ENCODE measurements at regions not wholly inside any gene's neighbourhood (a gene's known extent, or its start where the extent isn't known, plus 50 kb on each side); places are given as distances from the start of the nearest gene placed in this dataset.

DNA sequence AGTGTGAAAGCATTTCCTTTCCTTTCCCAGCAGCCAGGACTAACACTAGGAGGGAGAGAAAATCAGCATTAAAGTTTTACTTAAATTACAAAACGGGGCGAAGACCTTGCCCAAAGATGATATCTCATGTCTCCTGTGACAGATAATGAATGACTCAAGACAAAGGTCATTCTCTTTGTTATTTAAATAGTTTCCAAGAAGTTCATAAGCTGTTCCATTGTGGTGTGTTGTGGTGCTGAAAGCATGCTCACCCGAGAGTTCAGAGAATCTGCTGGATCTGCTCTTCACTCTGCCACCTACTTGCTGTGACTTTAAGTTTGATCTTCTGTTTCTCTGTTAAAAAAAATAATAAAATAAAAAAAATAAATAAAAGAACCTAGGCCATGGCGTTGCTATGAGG lies 265.9 kb upstream of the NR4A3 start:
- DNase-seq: peak; percentile 3

DNA sequence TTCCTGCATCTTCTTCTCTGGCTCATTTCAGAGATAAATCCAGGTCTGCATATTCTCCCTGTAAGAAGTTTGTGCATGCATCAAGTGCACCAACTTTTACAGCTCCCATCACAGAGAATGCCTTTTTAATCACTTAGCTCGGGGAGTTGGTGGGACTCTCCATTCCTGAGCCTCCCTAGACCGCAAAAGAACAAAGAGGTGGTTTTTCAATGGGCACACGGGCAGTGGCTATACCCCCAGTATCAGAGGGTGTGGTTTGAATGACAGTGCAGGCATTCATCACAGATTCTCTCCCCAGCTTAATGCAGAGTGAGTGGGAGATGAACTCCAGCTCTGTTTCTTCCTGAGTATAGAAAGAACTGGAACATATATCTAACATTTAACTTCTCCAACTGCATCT lies 264.7 kb upstream of the NR4A3 start:
- no peak for DNase-seq

DNA sequence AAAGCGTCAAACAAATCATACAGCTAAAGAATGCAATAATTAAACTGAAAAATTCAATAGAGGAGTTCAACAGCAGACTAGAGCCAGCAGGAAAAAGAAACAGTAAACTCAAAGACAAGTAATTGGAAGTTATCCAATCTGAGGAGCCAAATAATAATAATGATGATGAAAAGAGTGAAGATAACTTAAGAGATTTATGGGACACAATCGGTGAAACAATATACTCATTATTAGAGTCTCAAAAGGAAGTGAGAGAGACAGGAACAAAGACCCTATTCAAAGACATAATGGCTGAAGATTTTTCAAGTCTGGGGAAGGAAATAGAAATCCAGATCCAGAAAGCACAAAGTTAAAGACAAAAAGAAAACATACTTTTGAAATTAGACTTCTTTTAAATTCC lies 263.9 kb upstream of the NR4A3 start:
- DNase-seq: no peak

DNA sequence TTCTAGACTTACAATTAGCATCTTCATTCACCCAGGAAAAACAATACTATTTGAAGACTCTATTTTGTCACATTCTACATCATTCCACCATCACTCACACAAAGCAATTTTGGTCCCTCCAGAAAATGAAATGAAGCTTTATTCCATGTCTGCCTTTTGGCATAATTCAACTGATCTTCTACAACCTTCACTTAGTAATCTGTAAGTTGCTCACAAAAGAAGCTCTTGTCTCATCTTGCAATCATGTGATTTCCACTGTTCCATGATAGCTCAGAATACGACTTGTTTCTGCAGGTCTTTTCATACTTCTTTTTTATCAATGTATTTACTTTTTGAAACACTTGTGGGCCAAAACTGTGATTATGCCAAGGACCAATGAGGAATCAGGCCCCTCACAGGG lies 261.9 kb upstream of the NR4A3 start:
- no peak for DNase-seq

DNA sequence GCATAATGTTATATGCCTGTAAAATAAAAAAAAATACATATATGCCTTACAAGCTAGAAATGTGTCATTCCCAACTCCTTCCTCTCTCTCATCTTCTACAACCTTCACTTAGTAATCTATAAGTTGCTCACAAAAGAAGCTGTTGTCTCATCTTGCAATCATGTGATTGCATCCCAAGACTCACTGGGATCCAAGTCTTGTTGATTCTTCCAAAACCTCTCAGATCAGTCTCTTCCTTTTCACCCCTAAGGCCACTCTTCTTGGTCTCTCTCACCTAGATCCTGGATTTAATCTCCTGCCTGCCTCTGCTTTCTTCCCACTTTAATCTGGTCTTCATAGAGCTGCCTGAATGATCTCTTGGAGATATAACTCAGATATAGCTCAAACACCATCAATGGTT lies 261.1 kb upstream of the NR4A3 start:
- no peak for DNase-seq

DNA sequence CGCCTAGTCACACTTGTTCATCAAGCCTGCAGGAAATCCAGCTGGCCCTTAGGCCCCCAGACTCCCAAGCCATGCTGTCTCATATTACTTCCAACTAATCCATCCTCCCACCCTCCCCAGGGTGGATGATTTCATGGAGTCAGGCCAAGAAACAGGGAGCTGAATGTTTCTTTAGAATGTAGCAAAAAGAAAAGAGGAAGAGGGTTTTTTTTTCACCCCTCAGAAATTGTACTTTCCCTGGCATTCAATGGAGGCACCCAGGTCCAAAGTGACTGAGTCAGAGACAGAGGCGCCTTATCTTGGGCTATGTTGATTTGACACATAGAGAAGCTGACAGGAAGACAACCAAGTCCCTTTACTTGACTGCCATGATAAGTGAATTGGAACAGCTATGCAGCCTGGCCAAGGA lies 260.2 kb upstream of the NR4A3 start:
- DNase-seq: no peak

DNA sequence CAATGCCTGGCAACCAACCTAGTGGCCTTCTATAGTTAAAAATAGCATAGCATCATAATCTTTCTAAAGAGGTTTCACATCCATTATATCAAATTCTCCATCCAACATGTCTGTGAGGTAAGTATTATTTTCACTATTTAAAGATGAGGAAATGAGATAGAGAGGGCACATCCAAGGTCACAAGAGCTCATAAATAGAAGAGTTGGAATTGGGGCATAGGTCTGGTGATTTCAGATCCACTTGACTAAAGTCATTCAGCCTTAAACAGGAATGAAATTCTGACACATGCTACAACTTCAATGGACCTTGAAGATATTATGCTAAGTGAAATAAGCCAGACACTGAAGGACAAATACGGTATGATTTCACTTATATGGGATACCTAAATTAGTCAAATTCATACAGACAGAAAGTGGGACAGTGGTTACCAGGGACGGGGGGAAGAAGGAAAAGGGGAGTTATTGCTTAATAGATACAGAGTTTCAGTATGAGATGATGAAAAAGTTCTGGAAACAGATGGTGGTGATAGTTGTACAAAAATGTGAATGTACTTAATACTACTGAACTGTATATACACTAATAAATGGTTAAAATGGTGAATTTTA lies 259.6 kb upstream of the NR4A3 start:
- DNase-seq: no peak

DNA sequence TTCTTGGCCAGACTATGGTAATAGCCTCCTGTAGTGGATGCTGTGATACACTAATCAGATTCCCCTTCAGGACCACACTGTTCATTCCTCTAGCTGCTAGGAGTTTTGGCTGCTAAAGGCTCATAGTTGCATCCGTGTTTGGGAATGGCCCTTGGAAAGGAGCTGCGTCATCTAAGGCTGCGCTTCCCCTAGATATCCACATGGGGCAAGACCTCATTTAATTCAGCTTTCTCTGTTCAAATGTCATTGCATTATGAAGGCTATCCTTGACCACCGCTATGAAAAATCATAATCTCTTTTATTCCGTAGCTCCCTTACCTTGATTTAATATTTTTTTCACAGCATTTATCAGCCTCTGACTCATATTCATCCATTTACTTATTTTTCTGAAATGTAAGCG lies 258.3 kb upstream of the NR4A3 start:
- no peak for DNase-seq

DNA sequence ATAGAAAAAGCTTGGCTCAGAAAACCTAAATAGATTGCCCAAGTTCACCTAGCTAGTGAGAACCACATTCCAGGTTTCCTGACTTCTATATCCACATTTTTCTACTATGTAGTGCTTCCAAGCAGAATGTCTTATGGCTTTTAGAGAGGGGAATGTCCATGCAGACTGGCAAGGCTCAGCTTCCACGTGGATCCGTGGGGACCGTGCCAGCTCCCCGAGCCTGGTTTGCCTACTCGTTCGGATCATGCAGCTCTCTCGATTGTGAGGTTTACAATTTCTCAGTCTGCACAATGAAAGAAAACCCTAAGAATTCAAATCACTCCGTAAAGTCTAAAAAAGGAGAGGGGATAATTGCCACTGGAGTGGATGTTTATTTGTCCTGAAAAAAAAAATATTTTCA lies 256.5 kb upstream of the NR4A3 start:
- no peak for DNase-seq

DNA sequence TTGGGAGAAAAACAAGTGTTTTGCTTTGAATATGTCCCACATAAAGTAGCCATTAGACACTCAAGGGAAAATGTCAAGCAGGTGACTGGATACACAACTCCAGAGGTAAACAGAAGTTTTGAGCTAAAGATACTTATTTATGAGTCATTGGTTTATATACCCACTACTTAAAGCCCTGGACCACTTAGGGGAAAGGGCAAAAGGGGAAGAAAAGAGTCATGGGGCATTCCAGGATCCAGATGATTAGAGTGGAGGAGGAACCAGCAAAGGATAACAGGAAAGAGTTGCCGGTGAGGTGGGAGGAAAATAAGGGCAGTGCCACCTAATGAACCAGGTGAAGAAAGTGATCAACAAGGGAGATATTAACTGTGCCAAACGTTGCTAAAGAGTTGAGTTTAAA lies 254.2 kb upstream of the NR4A3 start:
- DNase-seq: no peak

DNA sequence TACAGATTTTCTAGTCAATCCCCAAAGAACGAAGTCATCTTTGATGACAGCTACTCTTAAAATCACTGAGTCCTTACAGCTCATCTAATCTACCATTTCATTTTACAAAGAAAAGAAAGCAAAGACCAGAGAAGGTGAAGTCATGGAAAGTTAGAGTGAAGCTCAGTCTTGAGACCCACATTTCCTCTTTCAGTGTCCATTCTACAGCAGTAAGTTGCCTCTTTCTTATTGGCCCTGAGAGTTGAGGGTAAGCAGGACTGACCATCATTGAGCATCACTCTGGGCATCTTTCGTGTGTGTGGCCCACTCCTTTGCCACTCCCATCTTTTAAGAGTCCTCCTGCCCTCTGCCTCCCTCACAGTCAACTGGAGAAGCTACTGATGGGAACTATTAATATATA lies 251.8 kb upstream of the NR4A3 start:
- no peak for DNase-seq

DNA sequence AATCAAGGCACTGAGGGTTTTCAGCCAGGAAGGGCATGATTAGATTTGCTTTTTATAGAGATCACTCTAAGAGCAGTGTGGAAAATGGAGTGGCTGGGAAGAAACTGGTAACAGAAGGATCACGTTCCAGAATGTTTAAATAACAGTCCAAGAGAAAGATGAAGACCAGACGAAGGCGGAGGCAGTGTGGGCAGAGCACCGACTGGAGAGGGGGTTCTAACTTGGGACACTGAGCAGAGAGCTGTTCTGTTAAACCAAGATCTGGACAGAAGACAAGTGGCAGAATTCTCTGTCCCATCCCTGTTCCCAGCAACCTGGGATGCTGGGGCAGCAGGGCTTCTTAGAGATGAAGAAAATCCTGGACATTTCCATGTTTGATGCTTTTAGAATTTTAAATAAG lies 249.1 kb upstream of the NR4A3 start:
- DNase-seq: no peak

DNA sequence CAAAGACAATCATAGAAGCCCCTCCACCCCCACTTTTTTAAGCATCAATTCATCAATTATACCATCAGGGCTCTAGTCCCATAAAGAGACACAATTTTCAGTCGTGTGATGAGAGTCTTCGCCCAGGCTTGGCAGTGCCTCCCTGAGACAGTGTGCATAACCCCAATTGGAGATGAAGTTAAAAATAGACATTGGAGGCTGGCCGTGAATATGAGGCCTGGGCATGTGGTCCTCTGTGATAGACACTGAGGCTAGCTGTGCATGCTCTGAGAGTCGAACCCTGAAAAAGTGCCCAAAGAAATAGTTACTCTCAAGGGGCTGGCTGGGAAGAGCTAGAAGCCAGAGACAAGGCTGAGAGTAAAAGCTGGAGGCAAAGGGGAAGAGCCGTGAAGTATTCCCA lies 248.6 kb upstream of the NR4A3 start:
- DNase-seq: no peak

DNA sequence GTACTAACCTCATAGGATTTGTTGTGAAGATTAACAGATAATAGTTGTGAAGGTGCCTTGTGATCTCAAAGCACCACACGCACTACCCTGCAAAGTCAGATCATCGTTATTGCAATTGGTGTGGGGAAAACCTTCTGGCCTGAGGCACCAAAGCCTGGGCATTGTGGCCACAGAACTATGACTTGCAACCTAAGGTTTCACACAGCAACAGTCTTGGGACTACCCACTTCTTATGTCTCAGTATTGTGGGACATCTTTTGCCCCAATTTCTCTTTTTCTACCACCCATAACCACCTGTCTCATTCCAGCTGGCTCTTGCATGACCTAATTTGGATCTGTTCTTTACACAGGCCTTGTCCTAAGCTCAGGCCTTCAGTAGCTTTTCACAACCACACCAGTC lies 247.8 kb upstream of the NR4A3 start:
- no peak for DNase-seq

DNA sequence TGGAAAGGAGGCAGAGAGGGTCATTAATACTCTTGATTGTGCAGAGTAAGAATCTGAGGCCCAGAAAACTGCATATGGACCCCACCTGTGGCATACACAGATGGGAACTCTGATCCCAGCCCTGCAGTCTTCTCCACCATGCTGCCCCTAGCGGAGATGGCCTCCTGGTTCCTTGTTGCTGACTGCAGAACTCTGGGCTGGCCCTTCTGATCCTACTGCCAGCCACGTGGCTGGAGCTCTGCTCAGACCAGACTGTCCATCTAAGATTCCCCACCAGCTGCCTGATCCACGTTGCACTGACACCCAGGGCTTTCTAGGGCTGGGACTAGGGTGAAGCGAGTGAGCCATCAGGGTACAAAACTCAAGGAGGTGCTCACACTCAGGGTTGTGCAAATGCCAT lies 245.7 kb upstream of the NR4A3 start:
- no peak for DNase-seq

DNA sequence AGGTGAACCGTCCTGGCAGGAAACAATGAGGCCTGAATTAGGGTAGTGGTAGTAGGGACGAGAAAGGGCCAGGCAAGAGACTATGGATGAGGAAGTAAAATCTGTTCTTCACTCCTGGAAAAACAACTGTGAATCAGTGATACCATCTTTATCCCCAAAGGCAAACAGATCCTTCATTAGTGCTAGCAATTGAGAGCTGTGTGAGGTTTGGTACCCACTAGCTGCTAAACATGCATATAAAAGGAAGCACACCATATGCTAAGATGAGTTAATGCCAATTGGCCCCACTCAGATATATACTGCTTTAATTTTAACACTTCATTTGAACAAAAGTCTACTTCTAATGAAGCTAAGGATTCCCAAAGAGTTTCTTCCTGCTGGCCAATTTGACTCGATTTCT lies 244.8 kb upstream of the NR4A3 start:
- DNase-seq: no peak

DNA sequence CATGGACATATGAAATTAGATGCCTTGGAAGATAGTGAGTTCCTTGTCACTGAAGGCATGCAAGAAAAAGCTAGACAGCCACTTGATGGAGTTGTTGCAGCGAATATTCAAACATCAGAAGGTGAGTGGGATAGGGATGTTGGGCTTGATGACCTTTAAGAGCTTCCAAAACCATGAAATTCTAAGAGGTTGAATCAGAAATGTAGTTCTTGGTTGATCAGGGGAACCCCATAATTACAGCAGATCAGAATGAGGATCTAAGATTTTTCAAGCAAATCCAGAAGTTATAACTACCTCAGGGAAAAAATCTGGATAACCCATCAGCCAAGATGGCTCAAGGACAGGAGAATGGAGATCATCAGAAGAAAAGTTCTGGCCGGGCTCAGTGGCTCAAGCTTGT lies 244.3 kb upstream of the NR4A3 start:
- DNase-seq: no peak

DNA sequence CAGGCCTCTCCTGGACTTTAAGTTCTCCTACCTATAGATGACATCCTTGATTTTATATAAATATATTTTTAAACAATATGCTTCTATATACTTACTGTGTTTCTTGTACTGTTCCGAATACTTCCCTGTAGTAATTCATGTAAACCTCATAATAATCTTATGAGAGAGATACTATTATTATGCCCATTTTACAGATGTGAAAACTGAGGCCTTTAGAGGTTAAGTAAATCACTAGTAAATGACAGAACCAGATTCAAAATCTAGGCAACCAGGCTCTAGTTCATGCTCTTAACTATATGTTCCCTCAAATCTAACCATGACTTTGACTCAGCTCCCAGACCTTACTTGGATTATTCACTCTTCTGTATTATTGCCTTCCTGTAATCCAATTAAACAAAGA lies 243.0 kb upstream of the NR4A3 start:
- no peak for DNase-seq

DNA sequence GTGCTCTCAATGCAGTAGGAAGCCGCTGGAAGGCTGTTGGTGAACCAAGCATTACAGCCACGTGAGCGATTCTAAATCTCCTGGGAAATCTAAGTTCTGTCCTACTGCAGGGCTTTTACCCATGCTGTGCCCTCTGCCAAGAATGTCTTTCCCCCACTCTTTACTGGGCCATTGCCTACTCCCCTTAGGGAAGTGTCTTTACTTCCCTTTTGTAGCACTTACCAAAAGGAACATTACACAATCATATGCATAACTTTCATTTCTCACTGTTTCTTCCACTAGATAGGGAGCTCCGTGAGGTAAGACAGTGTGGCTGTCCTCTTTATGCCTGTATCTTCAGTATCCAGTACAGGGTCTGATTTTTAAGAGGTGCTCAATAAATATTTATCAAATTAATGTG lies 241.7 kb upstream of the NR4A3 start:
- no peak for DNase-seq

DNA sequence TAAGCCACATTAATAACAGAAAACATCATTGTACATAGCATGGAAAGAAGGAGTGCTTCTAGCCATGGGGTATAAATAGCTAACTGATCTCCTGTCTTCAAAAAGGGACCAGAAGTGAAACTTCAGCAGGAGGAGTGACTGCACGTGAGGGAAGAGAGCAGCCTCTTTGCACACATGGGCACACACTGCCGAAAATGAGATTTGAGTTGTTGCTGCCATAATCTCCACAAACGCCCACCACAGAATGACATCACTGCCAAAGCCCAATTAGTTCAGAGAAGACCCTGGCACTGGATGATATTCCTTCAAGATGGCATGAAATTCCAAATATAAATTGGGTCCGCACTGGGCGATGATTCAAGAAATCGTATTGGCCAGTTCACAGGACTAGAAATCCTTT lies 238.9 kb upstream of the NR4A3 start:
- no peak for DNase-seq

DNA sequence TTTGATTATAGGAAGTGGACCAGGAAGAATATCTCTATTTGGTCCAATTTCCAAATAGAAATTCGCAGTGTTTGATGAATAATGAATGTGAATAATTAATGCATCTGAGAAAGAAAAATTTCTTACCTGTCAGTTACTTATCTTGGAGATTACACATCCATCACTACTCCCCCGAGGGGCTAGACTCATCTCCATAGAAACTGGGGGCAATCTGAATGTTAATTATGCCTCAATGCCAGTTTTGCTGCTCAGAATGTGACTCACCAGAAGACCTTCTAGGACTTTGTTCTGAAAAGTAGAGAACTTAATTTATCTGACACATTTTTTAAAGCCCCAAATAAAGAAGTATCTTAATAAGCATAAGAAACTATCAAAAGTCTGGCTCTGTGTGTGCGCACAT lies 233.4 kb upstream of the NR4A3 start:
- no peak for DNase-seq

DNA sequence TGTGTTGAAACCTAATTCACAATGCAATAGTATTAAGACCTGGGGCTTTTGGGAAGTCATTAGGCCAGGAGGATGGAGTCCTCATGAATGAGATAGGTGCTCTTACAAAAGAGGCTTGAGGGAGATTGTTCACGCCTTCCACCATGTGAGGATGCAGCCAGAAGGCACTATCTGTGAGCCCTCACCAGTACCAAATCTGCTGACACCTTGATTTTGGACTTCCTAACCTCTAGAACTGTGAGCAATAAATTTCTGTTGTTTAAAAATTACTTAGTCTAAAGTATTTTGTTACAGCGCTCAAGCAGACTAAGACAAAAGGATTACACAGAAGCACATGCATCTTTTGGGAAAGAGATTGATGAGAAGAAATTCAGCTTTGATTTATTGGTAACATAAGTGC lies 232.9 kb upstream of the NR4A3 start:
- no peak for DNase-seq

DNA sequence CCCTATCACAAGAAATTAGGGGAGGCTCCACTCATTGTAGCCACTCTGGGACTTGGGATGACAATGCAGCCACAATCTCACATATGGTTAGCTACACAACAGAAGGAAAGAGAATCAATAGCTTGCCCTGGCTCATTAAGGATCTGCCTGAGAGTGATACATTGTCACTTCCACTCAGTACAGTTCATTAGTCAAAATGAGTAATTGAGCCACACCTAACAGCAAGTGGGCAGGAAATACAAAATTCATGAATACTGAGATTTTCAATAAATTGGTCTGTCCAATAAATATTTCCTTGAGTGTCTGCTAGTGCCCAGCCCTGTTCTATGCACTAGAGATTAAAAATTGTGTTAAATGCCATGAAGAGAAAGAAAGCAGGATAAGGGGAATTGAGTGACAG lies 231.3 kb upstream of the NR4A3 start:
- DNase-seq: no peak

DNA sequence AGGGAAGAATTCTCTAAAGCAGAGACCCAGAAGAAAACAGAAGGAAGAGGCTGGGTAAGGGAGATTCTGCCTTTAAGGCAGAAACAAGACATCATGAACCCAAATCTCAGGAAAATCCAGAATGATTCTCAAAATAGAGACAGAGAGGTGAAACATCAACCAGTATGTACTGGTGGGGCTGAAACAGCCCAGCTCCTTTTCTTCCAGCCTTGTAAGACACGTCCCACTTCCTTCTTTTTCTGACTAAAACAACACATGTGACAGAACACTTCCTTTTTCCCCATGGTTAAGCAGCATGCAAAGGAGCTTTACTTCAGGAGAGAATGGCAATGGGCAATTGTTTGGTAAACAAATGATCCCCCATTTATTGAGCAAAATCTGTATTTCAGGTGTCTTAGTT lies 230.8 kb upstream of the NR4A3 start:
- DNase-seq: no peak

DNA sequence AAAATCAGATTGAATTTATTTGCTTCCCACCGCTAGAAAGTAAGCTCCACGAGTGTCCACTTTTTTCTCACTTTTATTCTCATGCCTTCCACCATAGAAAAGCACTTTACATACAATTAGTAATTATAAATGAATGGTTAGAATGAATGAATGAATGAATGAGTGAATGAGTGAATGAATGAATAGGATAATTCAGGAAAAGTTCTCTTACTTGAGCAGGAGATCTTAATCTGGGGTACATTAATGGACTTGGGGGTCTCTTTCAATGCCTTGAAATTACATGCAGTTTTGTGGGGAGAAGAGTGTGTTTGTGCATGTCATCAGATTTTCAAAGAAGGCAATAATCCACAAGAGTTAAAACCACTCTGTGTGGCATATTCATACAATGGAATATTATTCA lies 229.9 kb upstream of the NR4A3 start:
- no peak for DNase-seq
